GM21381 (cell line): ENCODE measurements at regions not wholly inside any gene's neighbourhood (a gene's known extent, or its start where the extent isn't known, plus 50 kb on each side); places are given as distances from the start of the nearest gene placed in this dataset.

Source experiments
- ATAC-seq: cut with Tn5 transposase; IDR thresholded peaks from one replicate; pipeline ENCODE4 v1.9.1; 2021; ENCODE audit warnings: mild to moderate bottlenecking, moderate library complexity; ENCODE audit not compliant: unreplicated experiment

GRCh38 chr3:103047640-103048039 is 612.8 kb downstream of the ZPLD1 start:
- no peak for ATAC-seq

GRCh38 chr3:103048068-103048722 is 613.4 kb downstream of the ZPLD1 start:
- no peak for ATAC-seq

- no peak for ATAC-seq
Measured at GRCh38 chr3:103052236-103052830, 617.5 kb downstream of the ZPLD1 start.

DNA sequence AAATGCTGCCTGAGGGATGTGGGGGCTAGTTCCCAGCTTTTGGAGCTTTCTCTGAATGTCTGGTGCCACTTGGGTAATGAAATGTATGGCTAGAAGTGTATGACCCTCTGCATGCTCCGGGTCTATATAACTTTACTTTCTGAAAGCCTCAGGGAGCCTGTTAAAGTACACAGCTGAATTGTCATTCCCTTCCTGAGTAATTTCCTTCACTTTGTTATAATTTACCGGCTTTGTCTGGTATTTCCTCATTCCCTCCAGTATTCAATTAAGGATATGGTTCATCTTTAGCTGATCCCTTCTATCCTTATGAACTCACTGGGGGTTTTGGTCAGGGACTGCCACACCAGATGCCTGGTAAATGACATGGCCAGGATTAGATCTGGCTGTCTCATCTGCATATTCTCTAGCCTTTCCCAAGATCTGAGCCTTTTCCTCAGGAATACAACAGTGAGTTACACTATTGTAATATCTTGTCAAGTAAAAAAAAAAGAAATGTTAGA is 620.3 kb downstream of the ZPLD1 start:
- no peak for ATAC-seq

GRCh38 chr3:103056542-103056941 is 621.7 kb downstream of the ZPLD1 start:
- no peak for ATAC-seq

GRCh38 chr3:103057003-103057402 is 622.2 kb downstream of the ZPLD1 start:
- ATAC-seq = no peak

DNA sequence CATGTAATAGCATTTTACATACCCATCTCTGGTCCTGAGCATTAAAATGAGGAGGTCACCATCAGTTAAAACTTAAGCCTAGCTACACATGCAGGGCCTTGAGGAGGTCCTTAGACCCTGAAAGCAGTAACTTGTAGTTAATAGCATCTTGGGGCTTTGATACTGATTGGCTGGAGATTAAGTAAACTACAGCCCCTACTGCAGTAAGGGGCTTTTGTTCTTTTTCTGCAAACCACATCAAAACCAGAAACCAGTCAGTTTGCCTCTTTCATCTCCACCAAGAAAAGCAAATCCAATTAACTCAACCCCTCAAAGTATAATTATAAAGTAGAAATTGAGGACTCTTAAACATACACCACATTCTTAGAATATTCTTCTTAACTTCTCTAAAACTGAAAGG is 622.7 kb downstream of the ZPLD1 start:
- no peak for ATAC-seq

- ATAC-seq = no peak
Measured at GRCh38 chr3:103059432-103059831, 624.6 kb downstream of the ZPLD1 start.

GRCh38 chr3:103060242-103060641 is 625.4 kb downstream of the ZPLD1 start:
- no peak for ATAC-seq

- no peak for ATAC-seq
Measured at GRCh38 chr3:103067963-103068362, 633.1 kb downstream of the ZPLD1 start.

- ATAC-seq = no peak
Measured at GRCh38 chr3:103075282-103075681, 640.5 kb downstream of the ZPLD1 start.

- ATAC-seq = no peak
Measured at GRCh38 chr3:103077910-103078309, 643.1 kb downstream of the ZPLD1 start.

DNA sequence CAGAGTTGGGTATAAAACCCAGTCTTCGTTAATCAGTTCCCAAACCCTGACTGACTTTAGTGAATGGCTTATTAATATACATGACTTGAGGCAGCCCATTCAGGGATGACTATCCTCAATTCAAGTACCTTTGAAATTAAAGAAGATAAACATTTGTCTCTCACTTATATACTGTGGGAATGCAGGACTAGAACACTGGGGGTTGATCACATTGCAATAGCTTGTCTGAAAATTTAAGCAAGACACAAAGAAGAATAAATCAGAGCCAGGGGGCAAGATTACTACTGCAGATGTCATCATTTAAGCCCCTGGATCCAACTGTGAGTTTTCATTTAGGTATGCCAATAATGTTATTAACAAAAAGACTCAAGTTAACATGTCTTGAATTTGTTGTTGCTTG is 647.7 kb downstream of the ZPLD1 start:
- no peak for ATAC-seq

- ATAC-seq = no peak
Measured at GRCh38 chr3:103083848-103084631, 649.2 kb downstream of the ZPLD1 start.

DNA sequence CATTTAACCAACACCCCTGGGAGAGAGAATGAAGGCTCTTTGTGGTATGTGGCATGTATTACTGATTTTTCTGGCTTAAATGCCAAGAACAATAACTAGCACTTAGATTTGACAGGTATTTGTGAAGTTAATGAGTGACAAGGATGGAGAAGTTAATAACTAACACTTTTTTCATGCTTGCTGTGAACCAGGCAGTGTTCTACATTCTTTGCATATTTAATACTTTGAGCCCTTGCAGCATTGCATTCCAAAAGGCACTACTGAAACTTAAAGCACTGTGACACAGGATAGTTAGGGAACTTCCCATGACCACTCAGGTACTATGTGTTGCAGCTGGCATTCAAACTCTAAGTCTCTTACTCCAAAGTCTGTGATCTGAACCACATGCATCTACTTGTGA is 650.6 kb downstream of the ZPLD1 start:
- peak; percentile 51 for ATAC-seq

DNA sequence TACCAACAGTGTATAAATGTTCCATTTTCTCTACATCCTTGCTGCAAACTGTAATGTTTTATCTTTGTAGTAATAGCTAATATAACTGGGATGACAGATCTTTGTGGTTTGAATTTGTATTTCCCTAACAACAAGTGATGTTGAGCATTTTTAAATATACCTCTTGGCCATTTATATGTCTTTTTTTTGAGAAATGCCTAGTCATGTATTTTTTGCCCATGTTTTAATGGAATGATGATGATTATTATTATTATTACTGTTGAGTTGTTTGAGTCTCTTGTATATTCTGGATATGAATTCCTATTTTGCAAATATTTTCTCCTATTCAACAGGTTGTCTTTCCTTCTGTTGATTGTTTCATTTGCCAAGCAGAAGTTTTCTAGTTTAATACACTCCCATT is 654.9 kb downstream of the ZPLD1 start:
- no peak for ATAC-seq

- no peak for ATAC-seq
Measured at GRCh38 chr3:103105206-103105605, 670.4 kb downstream of the ZPLD1 start.

DNA sequence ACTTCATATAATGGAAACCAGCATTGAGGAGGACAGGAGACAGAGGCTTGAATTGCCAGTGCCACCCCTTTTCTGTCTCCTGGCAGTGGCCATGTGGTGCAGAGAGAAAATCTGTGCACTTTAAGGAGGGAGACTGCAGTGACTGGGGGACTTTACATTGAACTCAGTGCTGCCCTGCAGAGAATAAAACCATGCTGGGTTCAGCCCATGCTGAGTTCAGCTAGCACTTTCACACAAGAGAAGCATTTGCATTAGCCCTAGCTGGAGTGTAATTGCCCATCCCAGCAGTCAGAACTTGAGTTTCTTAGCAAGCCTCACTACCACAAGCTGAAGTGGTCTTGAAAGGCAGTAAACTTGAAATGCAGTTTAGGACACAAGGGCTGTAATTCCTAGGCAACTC is 677.5 kb downstream of the ZPLD1 start:
- no peak for ATAC-seq

DNA sequence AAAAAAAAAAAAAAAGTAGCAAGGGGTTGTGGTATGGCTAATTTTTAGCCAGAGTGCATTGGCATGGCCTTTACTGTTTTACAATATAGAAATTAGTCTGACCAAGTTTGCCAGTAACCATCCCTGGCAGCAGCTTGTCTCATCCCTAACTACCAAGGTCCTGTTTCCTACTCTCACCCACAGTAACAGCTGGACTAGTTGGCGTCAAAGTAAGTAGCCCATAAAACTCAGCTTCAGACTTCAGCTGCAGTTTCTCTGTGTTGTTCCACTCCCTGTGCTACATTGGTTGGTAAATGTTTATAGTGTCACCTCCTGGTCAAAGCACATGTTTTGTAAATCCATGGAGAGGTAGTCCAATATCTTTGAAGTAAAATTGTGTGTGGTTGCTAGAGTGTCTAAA is 691.3 kb downstream of the ZPLD1 start:
- no peak for ATAC-seq

- no peak for ATAC-seq
Measured at GRCh38 chr3:103127098-103127630, 692.3 kb downstream of the ZPLD1 start.

DNA sequence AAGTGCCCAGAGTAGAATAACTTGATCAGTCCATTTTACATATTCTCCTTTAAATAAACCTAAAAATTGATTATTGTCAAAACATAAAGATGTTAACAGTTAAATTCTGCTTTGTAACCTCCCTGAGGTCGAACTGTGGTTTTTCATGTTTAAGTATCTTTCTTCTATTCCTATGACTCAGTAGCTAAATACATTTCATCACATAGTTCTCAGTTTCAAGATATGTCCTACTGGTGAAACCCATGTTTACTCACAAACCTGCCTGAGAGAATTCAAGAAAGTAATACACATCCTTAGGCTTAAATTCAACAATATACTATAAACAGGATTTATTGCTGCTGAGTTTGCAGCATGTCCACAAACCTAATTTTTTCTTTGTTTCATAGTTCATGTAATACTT is 692.9 kb downstream of the ZPLD1 start:
- ATAC-seq = peak; percentile 91
